Skin of body (tissue), 1 donor: ENCODE measurements at regions not wholly inside any gene's neighbourhood (a gene's known extent, or its start where the extent isn't known, plus 50 kb on each side); places are given as distances from the start of the nearest gene placed in this dataset.
"Not testable (repeated sequence)": the region's sequence is repeated elsewhere in the genome, so short reads cannot be mapped to it uniquely, and the experiment has no call there.

Experiments used
- DNase-seq: peaks from one replicate; lab custom pipeline; 2025; lab: John Stamatoyannopoulos, UW

DNA sequence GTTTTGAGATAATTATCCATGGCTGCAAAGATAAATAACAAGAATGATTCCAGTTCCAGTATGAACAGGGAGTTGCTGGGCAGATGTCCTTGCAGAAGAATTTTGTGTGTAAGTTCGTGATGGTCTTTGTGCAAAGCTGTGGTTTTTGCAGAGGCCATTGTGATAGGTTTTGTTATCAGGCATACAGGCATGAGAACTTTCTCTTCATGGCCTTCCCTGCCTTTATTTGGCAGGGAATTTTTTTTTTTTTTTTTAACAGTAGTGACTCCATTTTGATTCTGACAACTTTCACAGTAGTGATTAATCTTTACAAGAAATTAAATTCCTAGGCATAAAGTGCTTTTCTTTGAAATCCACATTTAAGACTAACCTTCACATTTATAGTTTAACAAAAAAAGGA, 1999.5 kb upstream of the CDH6 start:
- no peak for DNase-seq

DNA sequence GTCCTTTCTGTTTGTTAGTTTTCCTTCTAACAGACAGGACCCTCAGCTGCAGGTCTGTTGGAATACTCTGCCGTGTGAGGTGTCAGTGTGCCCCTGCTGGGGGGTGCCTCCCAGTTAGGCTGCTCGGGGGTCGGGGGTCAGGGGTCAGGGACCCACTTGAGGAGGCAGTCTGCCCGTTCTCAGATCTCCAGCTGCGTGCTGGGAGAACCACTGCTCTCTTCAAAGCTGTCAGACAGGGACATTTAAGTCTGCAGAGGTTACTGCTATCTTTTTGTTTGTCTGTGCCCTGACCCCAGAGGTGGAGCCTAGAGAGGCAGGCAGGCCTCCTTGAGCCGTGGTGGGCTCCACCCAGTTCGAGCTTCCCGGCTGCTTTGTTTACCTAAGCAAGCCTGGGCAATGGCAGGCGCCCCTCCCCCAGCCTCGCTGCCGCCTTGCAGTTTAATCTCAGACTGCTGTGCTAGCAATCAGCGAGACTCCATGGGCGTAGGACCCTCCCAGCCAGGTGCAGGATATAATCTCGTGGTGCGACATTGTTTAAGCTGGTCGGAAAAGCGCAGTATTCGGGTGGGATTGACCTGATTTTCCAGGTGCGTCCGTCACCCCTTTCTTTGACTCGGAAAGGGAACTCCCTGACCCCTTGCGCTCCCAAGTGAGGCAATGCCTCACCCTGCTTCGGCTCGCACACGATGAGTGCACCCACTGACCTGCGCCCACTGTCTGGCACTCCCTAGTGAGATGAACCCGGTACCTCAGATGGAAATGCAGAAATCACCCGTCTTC, 2002.0 kb upstream of the CDH6 start:
- DNase-seq, result not testable (repeated sequence)

DNA sequence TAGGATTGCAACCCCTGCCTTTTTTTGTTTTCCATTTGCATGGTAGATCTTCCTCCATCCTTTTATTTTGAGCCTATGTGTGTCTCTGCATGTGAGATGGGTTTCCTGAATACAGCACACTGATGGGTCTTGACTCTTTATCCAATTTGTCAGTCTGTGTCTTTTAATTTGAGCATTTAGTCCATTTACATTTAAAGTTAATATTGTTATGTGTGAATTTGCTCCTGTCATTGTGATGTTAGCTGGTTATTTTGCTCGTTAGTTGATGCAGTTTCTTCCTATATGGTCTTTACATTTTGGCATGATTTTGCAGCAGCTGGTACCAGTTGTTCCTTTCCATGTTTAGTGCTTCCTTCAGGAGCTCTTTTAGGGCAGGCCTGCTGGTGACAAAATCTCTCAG, 2003.1 kb upstream of the CDH6 start:
- DNase-seq, result not testable (repeated sequence)

DNA sequence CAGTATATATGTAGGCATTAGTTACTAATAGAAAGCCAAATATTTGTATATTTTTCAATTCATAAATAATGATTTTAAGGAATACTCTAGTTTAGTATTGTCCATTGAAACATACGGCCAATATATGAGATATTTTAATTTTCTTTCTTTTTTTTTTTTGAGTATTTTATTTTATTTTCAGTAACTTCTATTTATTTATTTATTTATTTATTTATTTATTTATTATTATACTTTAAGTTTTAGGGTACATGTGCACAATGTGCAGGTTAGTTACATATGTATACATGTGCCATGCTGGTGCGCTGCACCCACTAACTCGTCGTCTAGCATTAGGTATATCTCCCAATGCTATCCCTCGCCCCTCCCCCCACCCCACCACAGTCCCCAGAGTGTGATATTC, 2007.1 kb upstream of the CDH6 start:
- not testable (repeated sequence) for DNase-seq

DNA sequence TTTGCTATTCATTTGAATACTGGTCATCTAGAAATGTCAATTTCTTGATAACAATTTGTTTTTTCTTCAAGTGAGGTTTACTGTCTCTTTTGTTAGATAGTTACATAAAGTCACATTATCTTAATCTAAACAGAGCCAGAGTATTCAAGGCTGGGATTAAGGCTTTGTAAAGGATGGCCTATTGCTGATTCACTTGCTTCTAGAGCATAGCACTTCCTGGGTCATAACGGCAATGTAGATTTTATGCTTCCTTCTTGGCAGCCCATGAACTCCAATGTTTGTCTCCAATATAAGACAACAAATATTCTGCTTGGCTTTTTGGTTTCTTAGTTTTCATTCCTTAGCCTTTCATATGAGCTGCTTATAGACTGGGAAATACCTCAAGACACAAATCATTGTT, 2007.9 kb upstream of the CDH6 start:
- DNase-seq, result no peak

DNA sequence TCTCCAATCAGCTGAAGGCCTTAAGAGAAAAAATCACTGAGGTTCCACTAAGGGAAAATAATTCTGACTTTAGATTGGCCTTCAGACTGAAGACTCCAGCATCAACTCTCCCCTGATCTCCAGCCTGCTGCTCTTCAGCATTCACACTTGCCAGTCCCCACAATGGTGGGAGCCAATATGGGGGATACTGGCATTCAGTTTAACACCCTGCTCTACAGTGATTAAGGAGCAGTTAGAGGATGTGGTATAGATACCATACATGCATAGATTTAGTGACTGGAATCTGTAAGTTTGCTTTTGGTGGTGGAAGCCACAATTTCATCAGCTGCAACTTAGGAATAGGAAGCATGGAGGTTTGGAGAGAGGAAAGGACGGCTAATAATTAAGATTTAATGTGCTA, 2017.7 kb upstream of the CDH6 start:
- no peak for DNase-seq

DNA sequence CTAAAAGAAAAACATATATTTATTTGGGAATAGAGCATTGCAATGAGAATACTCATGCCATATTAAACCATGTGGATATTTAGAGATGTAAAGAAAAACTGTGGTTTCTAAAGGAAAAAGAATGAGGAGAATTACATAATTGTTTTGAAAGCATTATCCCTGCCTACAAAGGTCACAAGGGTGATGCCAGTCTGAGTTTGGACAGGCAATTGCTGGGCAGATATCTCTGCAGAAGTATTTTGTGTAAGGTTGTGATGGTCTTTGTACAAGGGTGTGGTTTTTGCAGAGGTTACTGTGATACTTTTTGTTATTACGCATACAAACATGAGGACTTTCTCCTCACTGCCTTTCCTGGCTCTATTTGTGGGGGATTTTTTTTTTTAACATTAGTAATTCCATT, 2022.9 kb upstream of the CDH6 start:
- no peak for DNase-seq

DNA sequence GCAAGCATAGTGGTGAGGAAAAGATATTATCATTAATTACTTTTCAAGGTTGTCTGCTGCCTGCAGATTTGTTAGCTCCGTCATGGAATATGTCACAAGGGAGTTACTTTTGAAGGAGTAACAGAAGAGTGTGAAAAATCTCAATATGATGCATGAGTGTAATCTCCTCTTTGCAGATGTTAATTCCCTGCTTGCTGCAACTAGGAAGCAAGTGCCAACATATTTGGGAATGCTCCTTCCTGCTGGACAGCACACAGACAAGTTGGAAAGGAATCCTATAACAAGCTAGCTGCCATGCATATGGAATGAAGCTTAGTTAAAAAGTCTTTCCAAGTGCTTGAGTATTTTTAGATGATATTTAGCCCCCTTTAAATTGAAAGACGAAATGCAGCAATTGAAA, 2023.6 kb upstream of the CDH6 start:
- DNase-seq, result no peak

DNA sequence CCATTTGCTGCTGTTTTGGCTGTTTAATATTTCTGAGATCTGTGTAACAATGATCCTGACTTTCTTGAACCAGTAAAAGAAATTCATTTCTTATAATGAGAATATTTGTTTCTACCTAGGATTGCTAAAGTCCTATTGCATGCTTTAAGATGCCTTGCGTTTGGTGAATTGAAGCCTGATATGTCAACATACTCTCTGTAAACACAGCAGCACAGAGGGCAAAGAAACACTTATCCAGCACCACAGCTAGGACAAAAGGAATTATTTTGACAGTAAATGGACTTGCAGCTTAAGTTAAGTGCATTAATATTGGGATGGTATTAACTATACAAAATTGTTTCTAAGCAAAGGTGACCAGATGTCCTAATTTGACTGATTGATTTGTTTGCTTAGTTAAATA, 2031.2 kb upstream of the CDH6 start:
- DNase-seq, result no peak

DNA sequence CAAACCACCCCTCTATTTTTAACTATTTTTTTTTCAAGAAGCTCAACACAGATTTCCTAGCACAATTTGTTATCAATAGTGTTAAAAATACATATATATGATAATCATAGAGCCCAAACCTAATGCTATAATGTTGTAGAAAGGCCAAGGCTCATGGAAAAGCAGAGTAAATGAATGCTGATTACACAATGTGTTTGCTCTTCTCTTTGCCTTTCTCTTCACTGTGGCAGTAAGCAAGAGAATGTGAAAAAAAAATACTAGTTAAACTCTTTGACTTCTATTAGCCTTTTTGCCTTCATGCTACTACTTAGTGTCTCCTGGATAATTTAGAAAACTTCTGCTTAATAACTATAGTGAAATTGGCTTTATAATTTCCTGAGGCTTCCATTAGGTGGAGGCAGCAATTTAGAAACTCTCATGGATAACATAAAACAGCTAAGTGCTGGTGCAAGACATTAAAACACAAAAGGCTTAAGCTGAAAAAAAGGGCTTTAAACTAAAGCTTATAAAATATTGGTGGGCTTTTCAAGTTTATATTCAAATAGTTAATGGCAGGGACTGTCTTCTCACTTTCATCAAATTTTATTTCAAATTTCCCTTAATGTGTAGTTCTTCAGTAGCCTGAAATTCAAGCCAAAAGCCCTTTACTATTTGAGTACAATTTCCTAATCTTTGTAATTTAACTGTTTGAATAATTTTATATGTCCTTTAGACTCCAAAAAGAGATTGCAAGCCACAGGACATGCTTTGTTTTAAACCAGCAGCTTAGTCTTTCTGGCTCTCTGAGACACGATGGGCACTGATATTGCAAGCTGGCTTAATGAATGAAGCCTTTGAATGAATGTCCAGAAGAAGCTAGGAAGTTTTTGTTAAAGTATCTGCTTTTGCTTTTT, 2031.8 kb upstream of the CDH6 start:
- no peak for DNase-seq

DNA sequence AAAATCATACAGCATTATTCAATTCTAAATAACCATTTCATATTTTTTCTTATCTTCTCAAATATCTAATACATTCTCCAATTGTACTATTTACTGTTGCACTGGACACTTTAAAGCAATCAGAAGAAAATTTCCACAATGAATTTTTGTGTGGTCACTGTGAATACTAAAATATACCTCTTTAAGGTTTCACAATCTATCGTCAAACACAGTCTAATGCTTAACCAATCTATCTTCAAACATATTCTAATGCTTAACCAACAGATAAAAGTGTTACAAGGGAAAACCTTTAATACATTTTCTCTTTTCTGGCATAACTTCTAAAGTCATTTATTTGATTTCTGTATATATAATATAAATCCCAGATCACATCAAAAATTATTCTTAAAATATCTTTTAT, 2035.5 kb upstream of the CDH6 start:
- no peak for DNase-seq

DNA sequence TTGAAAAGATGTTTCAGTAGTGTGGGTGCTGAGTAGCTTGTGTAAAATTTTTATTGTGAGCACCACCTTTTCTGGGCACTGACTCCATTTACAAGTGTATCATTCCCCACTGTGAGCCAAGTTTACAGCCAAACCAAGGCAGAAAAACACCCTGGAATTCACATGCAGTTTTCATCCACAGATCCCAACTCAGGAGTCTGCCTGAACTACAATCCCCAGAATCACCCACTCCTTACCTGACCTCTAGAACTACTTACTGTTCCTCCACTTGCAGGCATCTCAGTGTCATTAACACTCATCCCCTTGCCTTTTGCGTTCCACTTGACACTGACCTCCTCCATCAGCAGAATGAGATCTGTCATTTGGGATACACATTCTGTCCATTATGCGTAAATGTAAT, 2042.6 kb upstream of the CDH6 start:
- no peak for DNase-seq

DNA sequence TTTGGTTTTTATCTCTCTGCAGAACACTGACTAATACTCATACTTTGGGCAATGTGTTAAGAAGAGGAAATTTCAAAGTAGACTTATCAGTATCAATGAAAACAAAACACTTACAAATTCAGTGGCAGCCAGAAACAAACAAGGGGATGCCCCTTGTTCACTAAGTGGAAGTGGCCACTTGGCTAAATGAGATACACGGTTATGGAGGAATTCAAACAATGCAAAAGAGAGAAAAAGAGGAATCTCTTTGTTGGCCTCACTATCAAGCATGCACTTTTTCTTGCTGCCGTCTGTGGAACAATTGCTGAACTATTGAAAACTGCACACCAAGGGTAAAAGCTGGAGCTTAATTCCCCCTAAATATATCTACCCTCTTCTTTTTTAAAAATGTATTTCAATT, 2044.9 kb upstream of the CDH6 start:
- no peak for DNase-seq

DNA sequence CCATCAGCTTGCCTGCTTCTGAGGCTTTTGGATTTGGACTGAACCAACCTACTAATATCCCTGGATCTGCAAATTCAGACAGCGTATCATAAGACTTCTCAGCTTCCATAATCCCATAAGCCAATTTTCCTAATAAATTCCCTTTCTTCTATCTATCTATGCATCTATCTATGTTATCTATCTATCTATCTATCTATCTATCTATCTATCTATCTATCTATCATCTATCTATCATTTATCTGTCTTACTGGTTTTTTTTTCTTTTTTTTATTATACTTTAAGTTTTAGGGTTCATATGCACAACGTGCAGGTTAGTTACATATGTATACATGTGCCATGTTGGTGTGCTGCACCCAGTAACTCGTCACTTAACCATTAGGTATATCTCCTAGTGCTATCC, 2045.4 kb upstream of the CDH6 start:
- DNase-seq, result no peak

DNA sequence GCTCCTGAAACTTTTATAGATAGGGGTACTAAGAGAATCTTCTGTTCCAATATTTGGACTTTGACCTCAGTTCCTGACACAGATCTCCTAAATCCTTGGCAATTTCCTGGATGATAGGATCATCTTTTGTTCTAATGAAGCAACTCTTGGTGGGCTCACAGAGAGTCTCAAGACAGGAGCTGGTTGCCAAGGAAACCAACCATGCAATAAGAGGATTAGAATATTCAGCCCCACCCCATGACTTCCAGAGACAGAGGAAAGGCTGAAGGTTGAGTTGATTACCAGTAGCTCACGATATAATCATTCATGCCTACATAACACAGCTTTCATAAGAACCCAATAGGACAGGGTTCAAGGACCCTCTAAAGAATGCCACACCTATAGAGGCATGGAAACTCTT, 2050.2 kb upstream of the CDH6 start:
- DNase-seq, result no peak

DNA sequence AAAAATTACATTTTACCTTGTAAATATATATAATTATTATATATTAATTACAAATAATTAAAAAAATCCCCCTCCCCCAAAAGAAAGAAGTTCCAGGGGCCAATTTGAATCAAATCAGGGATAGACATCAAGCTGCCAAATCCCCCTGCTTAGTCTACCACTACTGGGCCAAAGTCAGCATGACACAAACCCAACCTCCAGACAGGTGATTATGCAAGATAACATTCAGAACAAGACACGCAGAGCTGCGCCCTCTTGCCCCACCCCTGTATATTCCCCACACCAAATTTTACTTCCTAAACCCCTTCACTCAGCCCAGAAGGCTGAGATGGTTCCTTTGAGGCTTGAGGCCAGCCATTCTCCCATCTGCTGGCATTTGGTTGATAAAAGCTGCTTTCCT, 2059.1 kb upstream of the CDH6 start:
- DNase-seq, result no peak

DNA sequence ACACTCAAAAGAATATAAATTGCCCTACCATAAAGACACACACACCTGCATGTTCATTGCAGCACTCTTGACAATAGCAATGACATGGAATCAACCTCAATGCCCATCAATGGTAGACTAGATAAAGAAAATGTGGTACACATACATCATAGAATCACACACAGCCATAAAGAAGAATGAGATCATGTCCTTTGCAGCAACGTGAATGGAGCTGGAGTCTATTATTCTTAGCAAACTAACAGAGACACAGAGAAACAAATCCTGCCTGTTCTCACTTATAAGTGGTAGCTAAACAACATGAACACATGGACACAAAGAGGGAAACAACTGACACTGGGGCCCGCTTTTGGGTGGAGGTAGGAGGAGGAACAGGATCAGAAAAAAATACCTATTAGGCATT, 2062.2 kb upstream of the CDH6 start:
- no peak for DNase-seq

DNA sequence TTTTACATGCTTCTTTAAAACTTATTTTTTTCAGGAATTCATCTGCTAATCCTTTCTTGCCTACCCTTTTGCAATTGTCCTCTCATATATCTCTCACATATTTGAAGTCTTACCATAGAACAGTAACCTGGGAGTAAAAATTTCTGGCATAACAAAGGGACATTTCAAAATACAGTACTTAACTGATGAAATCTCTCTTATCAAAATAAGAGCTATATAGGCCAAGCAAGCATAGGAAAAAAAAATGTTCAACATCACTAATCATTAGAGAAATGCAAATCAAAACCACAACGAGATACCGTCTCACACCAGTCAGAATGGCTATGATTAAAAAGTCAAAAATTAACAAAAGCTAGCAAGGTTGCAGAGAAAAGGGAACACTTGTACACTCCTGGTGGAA, 2062.7 kb upstream of the CDH6 start:
- DNase-seq, result no peak

DNA sequence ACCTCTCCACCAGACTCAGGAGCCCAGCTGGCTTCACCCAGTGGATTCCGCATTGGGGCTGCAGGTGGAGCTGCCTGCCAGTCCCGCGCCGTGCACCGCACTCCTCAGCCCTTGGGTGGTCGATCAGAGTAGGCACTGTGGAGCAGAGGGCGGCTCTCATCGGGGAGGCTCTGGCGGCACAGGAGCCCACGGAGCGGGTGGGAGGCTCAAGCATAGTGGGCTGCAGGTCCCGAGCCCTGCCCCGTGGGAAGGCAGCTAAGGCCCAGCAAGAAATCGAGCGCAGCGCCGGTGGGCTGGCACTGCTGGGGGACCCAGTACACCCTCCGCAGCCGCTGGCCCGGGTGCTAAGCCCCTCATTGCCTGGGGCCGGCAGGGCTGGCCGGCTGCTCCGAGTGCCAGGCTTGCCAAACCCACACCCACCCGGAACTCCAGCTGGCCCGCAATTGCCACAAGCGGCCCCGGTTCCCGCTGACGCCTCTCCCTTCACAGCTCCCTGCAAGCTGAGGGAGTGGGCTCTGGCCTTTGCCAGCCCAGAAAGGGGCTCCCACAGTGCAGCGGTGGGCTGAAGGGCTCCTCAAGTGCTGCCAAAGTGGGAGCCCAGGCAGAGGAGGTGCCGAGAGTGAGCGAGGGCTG, 2065.8 kb upstream of the CDH6 start:
- DNase-seq, result not testable (repeated sequence)

DNA sequence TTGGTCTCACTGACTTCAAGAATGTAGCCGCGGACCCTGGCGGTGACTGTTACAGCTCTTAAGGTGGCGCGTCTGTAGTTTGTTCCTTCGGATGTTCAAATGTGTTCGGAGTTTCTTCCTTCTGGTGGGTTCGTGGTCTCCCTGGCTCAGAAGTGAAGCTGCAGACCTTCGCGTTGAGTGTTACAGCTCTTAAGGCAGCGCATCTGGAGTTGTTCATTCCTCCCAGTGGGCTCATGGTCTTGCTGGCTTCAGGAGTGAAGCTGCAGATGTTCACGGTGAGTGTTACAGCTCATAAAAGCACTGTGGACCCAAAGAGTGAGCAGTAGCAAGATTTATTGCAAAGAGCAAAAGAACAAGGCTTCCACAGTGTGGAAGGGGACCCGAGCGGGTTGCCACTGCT, 2067.0 kb upstream of the CDH6 start:
- DNase-seq, result not testable (repeated sequence)

DNA sequence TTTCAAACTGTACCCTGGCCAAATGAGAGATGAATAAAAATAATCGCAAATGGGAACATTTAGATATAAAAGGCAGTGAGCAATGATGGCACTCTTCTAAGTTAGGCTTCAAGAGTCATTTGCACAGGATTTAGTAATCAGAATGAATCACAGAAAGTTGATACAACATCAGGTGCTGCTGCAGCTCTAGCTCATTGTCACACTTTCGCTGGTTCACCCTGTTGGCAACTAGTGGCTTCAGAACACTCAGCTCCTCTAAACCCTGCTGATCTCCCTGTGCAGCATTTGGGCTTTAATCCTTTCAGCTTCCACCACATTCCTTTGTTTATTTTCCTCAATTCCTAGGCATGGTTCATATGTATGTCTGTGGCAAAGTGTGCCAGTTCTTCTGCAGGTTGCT, 2071.2 kb upstream of the CDH6 start:
- no peak for DNase-seq

DNA sequence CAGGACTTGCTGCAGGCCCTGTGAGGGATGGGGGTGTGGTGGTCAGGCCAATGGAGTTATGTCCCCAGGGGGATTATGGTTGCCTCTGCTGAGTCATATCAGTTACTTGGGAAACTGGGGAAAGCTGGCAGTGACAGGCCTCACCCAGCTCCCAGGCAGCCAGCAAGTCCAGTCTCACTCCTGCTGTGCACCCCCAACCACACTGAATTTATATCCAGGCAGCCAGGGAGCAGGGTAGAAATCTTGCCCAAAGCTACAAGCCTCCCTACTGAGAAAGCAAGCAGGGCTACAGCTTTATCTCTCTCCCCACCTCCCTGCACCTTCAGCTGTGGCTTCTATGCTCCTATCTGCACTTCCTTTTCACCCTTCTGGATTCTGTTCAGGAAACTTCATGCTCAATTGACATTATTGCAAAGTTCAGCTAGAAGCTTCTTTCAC, 2076.0 kb upstream of the CDH9 start:
- no peak for DNase-seq
